ES-I3 (cell line): ENCODE measurements at regions not wholly inside any gene's neighbourhood (a gene's known extent, or its start where the extent isn't known, plus 50 kb on each side); places are given as distances from the start of the nearest gene placed in this dataset.

Source experiments
- H3K36me3 ChIP-seq: 2 replicates; pipeline ENCODE4 v1.6.1; 2013; ENCODE audit warnings: mild to moderate bottlenecking, low read length, control low read depth, moderate library complexity; ENCODE audit not compliant: insufficient read depth
- H3K4me1 ChIP-seq: 2 replicates; pipeline ENCODE4 v1.6.1; 2013; ENCODE audit warnings: mild to moderate bottlenecking, control low read depth, low read length; ENCODE audit not compliant: insufficient read depth
- H3K9ac ChIP-seq: 2 replicates; pipeline ENCODE4 v1.6.1; 2013; ENCODE audit warnings: low read depth, mild to moderate bottlenecking, low read length, moderate library complexity
- H3K9me3 ChIP-seq: 2 replicates; pipeline ENCODE4 v1.6.1; 2013; ENCODE audit warnings: mild to moderate bottlenecking, low read length, moderate library complexity; ENCODE audit not compliant: control insufficient read depth, insufficient read depth

DNA sequence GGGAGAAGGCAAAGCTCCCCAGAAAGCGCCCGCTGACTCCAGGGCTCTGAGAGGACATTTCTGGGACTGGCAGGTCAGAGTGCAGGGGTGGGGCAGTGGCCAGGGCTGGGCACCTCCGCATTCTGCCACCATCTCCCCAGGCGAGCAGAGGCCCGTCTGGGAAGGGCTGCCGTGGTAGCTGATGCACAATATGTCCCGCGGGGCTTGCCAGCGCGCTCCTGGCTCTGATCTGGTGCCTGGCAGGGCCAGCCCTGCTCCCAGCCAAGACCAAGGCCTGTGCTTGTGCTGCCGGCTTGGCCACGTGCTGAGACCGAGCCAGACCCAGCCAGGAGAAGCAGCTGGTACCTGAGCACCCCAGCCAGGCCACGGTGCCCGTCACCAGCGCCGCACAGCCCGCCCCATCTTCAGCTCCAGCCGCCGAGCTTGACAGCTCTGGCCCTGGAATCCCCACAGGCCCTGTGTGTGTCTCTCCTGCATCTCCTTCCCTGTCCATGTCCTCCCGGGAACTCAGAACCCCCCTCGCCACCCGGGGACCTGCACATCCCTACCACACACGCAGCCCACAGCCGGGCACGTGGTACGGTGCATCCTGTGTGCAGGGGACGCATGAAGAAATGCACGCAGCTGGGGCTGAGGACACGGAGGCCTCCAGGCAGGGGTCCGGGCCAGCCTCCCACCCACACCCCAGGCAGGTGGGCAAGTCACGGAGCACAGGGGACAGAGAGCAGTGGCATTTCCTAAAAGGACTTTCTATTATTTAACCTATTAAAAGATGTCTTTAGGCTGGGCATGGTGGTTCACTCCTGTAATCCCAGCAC, 68.6 kb upstream of the C14orf180 start:
- Histone ChIP-seq H3K4me1 (no peaks in the 10 kb centered on the region), H3K36me3 (no peaks in the 10 kb centered on the region), H3K9ac (no peak overlapping the region), H3K9me3 (0 out of 2 replicates have a peak, but pooled peaks cover 4% of the 10 kb centered on the region)

DNA sequence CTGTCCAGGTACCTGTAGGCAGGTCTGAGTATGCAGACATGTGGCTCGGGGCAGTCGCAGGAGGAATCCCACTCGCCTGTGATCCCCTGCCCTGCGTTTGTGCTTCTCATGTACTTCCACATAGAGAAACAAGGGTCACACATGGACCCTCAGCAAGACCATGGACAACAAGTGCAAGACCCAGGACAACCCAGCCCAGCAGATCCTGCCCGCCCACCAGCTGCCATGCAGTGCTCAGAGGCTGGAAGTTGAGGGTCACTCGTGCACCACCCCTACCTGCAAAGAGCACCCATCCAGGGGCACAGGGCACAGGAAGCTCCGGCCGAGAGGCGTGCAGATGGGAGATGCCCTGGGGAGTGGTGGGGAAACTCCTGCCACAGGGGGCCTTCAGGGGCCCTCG, 67.5 kb upstream of the C14orf180 start:
- no peaks in the 10 kb centered on the region for H3K36me3 ChIP-seq
- H3K4me1 ChIP-seq: no peaks in the 10 kb centered on the region
- H3K9me3 ChIP-seq: 0 out of 2 replicates have a peak, but pooled peaks cover 4% of the 10 kb centered on the region
- H3K9ac ChIP-seq: no peak overlapping the region

GRCh38 chr14:104512771-104513640, 66.6 kb upstream of the C14orf180 start:
- Histone ChIP-seq H3K9ac (no peak overlapping the region), H3K9me3 (peaks cover 5% of the 10 kb centered on the region; the same call in 1 of the 2 replicates), H3K4me1 (no peaks in the 10 kb centered on the region), H3K36me3 (no peaks in the 10 kb centered on the region)

DNA sequence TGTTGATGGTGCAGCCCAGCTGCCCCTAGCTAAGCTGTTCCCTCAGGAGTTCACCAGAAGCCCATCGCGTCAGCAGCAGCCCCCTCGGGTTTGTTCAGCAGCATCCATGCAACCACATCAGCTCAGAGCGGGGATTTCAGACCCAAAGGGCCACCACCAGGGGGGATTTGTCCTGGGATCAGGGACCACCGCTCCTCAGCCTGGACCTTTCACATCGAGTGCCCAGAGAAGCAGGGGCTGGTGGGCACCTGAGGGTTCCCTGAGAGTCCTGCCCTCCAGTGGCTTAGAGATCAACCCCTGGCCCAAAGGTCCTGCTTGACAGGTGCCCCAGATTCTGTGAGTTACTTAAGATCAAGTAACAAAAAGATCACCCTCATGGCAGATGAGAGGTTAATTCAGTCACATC, 65.9 kb upstream of the C14orf180 start:
- no peak overlapping the region for H3K9ac ChIP-seq
- peaks cover 2% of the 10 kb centered on the region; the same call in 1 of the 2 replicates for H3K9me3 ChIP-seq
- no peaks in the 10 kb centered on the region for H3K36me3 ChIP-seq
- H3K4me1 ChIP-seq: no peaks in the 10 kb centered on the region

GRCh38 chr14:104514156-104514848, 65.3 kb upstream of the C14orf180 start:
- no peaks in the 10 kb centered on the region for H3K36me3 ChIP-seq
- H3K9me3 ChIP-seq: peaks cover 2% of the 10 kb centered on the region; the same call in 1 of the 2 replicates
- H3K9ac ChIP-seq: no peak overlapping the region
- no peaks in the 10 kb centered on the region for H3K4me1 ChIP-seq

DNA sequence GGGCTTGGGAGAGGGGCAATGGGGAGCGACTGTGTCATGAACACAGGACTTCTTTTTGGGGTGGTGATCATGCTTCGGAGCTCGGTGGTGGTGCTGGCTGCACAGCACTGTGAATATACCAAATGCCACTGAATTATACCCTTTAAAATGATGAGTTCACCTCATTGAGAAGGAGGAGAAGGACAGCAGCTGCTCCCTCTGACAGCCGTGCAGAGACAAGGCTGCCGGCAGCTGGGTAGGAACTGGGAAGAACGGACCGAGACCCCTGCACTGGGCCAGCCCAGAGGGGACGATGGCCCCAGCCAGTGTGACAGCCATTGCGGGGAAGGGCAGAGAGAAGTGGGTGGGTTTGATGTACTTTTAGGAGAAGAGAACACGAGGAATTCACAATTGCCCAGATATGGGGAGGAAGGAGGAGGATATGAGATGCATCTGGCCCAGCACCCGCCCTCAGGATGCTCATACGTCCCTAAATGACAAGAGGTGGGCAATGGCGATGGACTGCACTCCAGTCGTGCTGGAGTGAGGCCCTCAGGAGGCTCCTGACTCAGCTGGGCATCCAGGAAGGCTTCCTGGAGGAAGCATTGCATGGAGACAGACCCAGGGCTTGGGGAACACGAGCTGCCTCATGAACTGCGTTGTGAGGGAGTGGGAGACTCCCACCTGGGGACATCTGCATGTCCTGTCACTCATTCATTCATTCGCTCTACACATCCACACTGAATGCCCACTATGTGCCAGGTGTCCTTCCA, 64.3 kb upstream of the C14orf180 start:
- no peaks in the 10 kb centered on the region for H3K4me1 ChIP-seq
- H3K9me3 ChIP-seq: peaks cover 2% of the 10 kb centered on the region; the same call in 1 of the 2 replicates
- H3K36me3 ChIP-seq: no peaks in the 10 kb centered on the region
- no peak overlapping the region for H3K9ac ChIP-seq

DNA sequence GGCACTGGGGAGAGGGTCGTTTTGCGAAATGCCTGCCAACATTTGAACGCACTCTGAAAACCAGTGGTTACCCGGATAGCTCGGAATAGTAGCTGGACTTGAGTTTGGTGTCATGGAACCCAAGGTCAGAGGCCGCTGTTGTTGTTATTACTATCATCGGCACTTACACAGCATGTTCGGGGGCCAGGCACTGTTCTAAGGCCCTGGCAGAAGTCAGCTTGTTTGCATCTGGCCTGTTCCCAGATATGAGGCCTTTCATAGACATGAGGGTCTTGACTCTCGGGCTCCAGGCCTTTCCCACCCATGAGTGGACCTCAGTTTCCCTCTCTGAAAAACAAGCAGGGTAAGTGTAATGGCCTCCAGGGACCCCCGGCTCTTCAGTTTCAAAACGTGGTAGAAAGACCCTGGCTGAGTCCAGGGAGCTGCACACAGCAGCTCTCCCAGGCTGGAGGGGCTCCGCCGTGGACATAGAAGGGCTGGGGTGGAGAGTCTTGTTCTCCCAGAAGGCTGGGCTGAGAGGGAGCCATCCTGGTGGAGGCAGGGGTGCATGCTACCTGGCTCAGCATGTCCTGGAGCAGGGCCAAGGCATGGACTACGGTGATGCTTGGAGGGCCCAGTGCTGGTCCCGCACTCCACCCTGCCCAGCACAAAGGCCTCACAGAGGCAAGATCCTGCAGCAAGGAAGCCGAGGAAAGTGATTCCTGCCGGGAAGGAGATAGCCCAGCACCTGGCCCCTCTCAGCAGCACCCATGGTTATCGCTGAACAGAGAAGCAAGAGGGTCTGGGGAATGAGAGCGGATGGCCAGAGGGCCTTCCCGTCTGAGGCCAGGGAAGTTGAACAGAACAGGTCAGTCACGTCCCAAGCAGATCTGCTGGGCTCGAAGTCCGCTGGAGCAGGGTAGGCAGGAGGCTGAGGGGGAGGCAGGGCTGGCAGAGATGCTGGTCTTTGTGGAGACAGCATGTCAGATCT, 63.5 kb upstream of the C14orf180 start:
- no peak overlapping the region for H3K9ac ChIP-seq
- H3K9me3 ChIP-seq: peaks cover 2% of the 10 kb centered on the region; the same call in 1 of the 2 replicates
- H3K36me3 ChIP-seq: no peaks in the 10 kb centered on the region
- no peaks in the 10 kb centered on the region for H3K4me1 ChIP-seq

DNA sequence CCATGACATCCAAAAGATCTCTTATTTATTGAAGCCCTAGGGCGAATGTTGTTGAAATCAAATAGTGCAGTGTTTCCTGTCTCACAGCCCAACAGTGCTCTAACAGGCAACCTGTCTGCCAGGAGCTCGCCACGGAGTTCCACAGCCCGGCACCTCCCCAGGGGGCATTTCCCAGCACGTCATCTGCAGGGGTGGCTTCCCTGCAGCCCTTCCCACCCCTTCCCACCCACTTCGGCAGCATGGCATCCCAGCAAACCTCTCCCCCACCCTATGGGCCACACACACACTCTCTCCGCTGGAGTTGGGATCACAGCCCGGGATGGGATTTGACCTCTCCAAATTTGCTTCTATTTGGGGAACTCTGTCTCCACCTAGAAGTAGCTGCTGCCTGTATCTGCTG, 62.7 kb upstream of the C14orf180 start:
- H3K4me1 ChIP-seq: no peaks in the 10 kb centered on the region
- H3K9ac ChIP-seq: no peak overlapping the region
- H3K9me3 ChIP-seq: peaks cover 2% of the 10 kb centered on the region; the same call in 1 of the 2 replicates
- no peaks in the 10 kb centered on the region for H3K36me3 ChIP-seq

DNA sequence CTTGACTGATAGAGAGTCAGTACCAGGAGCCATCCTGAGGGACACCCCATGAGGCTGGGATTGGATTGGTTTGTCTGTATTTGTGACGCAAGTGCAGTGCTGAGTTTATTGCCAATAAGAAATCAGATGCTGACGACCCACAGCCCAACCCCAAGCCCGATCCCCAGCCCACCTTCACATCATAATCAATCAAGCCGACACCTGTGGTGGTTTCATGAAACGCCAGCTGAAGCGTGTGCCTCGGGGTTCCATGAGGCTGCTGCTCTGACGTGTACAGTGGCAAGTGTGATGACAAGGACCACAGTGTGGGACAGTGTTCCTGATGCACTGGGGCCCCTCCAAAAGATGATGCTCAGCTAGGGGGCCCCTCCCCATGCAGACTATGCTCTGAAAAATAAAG, 62.1 kb upstream of the C14orf180 start:
- Histone ChIP-seq H3K36me3 (no peaks in the 10 kb centered on the region), H3K9me3 (peaks cover 2% of the 10 kb centered on the region; the same call in 1 of the 2 replicates), H3K9ac (no peak overlapping the region), H3K4me1 (no peaks in the 10 kb centered on the region)

DNA sequence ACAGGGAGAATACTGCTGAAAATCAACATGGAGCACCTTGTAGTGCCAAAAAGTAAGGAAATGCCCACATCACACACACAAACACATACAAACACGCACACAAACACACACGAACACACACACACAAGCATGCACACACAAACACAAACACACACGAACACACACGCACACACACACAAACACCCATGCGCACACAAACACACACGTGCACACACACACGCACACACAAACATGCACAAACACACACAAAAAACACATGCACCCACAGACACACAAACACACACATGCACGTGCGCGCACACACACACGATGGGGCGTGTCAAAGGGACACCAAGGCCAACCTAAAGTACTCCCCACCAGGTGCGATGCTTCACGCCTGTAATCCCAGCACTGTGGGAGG, 61.7 kb upstream of the C14orf180 start:
- no peaks in the 10 kb centered on the region for H3K36me3 ChIP-seq
- peaks cover 2% of the 10 kb centered on the region; the same call in 1 of the 2 replicates for H3K9me3 ChIP-seq
- H3K4me1 ChIP-seq: no peaks in the 10 kb centered on the region
- no peak overlapping the region for H3K9ac ChIP-seq

DNA sequence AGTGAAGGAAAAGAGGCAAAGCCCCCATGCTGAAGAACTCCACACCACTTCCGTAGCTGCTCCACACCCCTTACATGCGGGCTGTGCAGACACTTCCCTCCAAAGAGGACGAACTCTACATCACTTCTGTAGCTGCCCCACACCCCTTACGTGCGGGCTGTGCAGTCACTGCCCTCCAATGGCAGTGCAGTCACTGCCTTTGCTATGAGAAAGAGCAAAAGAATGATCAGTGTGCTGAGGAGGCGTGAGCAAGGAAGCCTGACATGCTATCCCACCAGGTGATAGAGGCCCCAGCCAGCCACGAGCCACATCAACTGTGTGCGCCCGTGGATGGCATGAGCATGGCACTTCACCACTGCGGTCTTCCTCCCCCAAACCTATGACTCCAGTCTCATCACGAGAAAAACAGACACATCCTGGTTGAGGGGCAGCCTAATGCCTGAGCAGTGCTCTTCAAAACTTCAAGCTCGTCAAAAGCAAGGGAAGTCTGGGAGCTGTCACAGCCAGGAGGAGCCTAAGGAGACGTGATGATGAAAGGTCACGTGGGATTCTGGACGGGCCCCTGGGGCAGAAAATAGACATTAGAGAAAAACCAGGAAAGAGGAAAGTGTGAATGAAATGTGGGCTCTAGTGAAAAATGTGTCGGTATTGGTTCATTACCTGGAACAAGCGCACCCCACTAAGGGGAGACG, 60.8 kb upstream of the C14orf180 start:
- H3K9ac ChIP-seq: no peak overlapping the region
- H3K36me3 ChIP-seq: no peaks in the 10 kb centered on the region
- H3K9me3 ChIP-seq: peaks cover 2% of the 10 kb centered on the region; the same call in 1 of the 2 replicates
- H3K4me1 ChIP-seq: no peaks in the 10 kb centered on the region

DNA sequence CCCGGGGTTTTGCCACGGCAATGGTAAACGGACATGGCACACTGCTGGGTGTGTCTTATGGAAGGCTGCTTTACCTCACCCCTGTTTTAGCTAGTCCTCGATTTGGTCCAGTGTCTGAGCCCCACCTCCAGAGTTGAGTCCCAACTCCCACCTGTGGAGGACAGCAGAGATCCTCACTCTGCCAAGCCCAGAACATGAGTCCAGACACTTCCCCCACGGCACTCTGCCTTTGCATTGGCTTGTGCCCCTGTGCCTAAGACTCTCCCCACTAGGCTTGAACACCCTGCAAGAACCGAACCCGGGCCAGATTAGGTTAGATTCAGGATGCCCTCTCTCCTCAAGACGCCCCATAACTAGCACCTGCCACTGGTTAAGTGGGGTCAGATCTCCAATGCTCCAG, 59.8 kb upstream of the C14orf180 start:
- Histone ChIP-seq H3K36me3 (no peaks in the 10 kb centered on the region), H3K9me3 (peaks cover 2% of the 10 kb centered on the region; the same call in 1 of the 2 replicates), H3K9ac (no peak overlapping the region), H3K4me1 (no peaks in the 10 kb centered on the region)
